GM18868 (cell line): ENCODE measurements at regions not wholly inside any gene's neighbourhood (a gene's known extent, or its start where the extent isn't known, plus 50 kb on each side); places are given as distances from the start of the nearest gene placed in this dataset.

Experiments
- ATAC-seq: cut with Tn5 transposase; IDR thresholded peaks from one replicate; pipeline ENCODE4 v1.9.1; 2021; ENCODE audit warnings: mild to moderate bottlenecking, moderate library complexity; ENCODE audit not compliant: unreplicated experiment

GRCh38 chr5:145510769-145511168, 324.4 kb downstream of the PRELID2 start:
- no peak for ATAC-seq

DNA sequence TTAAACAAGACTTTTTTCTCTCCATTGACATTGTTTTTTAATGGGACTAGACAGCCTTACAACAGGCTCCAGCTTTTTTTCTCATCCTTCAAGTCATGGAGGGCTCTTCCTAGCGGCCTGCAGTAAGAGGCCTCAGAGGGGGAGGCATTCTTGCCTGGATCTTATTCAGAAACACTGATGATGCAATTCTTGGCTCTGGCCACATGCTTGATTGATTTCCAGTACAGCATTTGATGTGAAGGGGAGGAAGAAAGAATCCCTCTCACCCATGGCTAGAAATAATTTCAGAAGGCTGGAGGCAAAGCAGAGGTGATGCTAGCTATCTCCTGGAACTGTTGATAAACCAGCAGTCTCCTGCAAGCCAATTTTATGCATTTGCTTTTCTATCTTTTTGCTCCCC, 324.8 kb downstream of the PRELID2 start:
- no peak for ATAC-seq

- no peak for ATAC-seq
Observed at GRCh38 chr5:145509336-145510136, 325.6 kb downstream of the PRELID2 start.

DNA sequence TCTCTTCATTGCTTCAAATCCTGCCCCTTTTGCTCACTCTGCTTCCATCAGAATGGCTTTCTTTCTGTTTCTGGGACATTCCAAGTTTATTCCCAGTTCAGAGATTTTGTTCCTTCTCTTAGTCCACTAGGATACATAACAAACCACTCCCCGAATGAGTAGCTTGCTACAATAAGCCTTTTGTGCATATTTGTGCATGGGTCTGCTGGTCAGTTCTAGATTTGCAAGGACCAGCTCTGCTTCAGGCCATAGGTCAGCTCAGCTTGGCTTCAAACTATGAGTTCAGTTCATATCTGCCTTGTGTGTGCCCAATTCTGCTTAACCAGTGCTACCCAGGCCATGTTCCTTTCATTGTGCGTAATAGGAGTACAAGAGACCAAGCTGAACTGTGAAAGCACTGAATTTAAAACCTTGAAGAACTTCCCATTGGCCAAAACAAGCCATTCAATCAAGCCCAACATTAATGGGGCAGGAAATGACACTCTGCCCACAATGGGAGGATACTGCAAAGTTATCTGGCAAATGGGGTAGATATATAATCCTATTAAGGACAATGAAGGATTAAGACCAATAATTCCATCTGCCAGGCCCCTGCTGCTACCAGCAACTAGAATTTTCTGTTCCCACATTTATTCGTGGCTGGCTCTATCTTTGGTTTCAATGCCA, 328.8 kb downstream of the PRELID2 start:
- no peak for ATAC-seq

DNA sequence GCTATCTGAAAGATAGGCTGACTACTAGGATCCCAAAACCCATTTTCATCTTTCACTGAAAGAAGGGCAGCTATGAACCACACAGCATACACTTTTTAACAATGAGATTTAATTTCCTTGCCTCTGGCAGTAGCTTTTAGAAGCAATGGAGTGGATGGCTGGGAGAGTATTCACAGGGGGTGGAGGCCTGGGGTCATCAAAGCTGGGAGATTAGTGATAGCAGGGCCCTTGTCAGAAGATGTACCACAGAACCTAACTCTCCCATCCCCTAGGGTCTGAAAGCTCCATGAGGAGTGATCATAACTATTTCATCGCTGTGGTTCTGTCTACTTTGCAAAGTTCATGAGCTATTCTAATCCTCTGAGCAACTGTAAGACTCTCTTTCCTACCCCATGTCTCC, 332.2 kb downstream of the PRELID2 start:
- ATAC-seq, result no peak

GRCh38 chr5:145500710-145501109, 334.4 kb downstream of the PRELID2 start:
- no peak for ATAC-seq

- ATAC-seq, result no peak
Observed at GRCh38 chr5:145499483-145499882, 335.7 kb downstream of the PRELID2 start.

DNA sequence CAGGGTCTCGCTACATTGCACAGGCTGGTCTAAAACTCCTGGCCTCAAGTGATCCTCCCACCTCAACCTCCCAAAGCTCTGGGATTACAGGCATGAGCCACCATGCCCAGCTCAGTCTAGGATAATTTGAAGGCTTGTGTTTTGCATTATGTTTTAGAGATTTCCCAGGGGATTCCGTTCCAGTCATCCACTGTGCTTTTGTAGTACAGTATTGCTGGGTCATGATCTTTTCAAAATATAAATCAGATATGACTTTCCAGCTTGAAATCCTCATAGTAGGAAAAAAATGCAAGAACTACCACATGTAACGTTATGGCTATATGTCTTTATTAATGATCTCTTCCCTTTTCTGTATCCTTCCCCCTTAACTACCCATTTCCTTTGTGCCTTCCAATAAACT, 338.1 kb downstream of the PRELID2 start:
- ATAC-seq, result no peak

- ATAC-seq, result no peak
Observed at GRCh38 chr5:145495741-145496140, 339.4 kb downstream of the PRELID2 start.

DNA sequence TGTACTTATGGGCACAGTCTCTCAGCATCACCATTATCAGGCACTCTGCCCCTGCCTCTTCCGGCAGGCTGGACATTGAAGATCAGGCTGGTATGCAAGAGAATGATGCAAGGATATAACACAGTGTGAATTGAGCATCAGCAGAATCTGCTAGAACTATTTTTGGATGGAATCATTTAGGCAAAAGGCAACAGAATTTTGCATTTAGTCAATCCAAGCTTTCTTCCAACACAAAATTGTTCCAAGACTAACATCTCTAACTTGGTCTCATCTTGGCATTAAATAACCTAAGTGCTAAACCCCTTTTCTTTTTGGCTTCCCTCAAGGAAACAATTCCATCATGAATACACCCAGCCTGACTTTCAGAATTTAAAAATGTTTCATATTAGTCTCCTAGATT, 339.9 kb downstream of the PRELID2 start:
- no peak for ATAC-seq

DNA sequence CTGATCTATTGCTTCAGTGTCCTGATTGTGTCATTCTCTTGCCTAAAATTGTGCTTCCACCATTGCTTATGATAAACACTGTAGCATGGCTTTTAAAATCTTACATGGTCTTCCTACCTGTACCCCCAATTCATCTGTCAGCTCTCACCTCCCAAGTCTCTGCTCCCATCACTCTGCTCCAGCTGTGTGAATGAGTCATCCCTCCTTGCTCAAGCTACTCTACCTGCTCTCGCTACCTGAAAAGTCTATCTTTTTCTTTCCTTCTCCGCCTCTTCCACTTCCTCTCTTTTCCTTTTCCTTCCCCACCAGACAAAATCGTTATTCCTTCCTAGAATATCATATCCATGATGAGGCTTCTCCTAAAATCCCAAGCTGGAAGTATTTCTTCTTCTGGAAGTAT, 341.7 kb downstream of the PRELID2 start:
- no peak for ATAC-seq

- ATAC-seq, result no peak
Observed at GRCh38 chr5:145489516-145489915, 345.6 kb downstream of the PRELID2 start.

GRCh38 chr5:145484158-145484557, 351.0 kb downstream of the PRELID2 start:
- no peak for ATAC-seq

GRCh38 chr5:145483212-145483611, 351.9 kb downstream of the PRELID2 start:
- no peak for ATAC-seq

DNA sequence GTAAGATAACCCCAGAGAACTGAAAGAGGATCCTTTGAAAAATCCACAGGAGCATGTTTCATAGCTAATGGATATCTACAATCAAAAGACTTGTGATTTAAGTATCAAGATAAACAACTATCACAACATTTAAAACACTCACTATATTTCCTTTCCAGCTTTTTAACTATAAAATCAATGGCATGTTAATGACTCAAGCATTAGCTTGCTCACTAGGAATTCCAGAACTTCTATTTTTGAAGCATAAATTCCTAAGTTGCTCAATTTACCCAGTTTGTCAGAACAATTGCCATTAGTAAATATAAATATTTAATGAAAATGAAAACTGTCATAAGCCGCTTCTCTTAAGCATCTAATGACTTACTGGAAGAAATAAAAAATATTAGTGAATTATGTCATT, 355.3 kb downstream of the PRELID2 start:
- no peak for ATAC-seq

GRCh38 chr5:145479271-145479670, 355.9 kb downstream of the PRELID2 start:
- no peak for ATAC-seq

GRCh38 chr5:145478651-145479050, 356.5 kb downstream of the PRELID2 start:
- no peak for ATAC-seq

- no peak for ATAC-seq
Observed at GRCh38 chr5:145473042-145473642, 362.0 kb downstream of the PRELID2 start.

DNA sequence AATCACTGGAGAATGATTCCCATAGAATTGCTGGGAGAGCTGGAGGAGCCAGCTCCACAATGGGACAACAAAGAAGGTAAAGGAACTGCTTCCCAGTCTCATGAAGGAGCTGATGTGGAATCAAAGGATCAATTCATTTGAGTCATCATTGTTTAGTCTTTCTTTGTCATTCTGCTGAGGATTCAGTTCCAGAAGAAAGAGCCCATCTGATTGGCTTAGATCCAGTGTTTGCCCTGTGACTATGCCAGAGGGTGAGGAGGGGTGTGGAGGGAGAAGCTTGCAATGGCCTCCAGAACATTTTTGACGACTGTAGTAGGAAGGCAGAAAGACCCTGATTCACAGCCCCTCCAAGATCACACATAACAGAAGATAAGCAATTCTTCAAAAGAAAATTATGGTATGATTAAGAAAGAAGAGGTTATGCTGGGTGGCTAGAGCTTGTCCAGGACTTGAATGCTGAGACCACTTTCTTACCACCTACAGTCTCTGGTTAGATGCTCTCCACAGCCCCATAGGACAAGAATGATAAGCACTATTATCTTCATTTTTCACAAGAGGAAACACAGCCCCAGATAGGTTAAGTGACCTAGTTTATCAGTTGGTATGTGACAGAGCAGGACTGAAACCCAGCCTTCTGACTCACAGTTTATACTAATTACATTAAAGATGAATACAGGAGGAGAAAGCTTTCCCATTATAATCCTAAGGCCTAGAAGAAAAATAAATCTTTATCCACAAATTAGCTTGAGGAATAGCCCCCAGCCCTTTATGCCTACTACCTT, 363.1 kb downstream of the PRELID2 start:
- ATAC-seq, result no peak

- no peak for ATAC-seq
Observed at GRCh38 chr5:145471026-145471425, 364.1 kb downstream of the PRELID2 start.

- no peak for ATAC-seq
Observed at GRCh38 chr5:145470396-145470979, 364.7 kb downstream of the PRELID2 start.
